ENCODE measurements at regions not wholly inside any gene's neighbourhood (a gene's known extent, or its start where the extent isn't known, plus 50 kb on each side); places are given as distances from the start of the nearest gene placed in this dataset.

DNA sequence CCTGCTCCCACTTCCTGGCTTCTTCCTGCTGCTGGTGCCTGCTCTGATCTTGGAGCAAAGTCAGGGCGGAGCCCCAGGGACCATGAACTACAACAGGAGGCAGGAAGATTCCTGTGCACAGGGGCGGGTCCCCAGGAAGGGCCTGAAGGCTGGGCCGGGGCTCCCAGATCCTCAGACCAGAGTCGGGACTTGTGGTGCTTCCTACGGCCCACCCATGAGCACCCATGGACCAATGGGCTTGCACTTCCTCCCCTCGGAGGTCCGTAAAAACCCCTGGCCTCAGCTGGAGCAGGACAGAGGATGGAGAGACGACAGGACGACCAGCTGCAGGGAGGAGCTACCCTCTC is 1287.1 kb downstream of the TMEM121 start:
- no peak for DNase-seq

- DNase-seq = no peak
Observed at GRCh38 chr14:106820119-106820518, 1293.7 kb downstream of the TMEM121 start.

DNA sequence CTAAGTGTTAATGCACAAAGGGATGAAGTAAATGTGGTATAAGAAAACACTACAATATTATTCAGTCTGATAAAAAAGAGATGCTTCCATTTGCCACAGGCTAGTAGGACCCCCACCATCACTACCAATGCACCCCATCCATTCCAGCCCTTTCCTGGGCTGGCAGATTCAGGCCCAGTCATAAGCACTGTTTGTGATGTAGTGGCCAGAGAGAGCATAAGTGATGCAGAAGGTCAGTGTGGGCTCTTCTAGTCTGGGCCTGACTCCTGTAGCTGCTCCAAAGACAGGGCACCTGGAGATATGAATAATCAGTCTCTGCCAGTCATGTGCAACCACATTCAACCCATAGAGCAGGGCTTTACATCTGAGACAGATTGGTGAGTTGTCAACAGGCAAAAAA is 1294.7 kb downstream of the TMEM121 start:
- DNase-seq = no peak

GRCh38 chr14:106822905-106823304 is 1296.5 kb downstream of the TMEM121 start:
- no peak for DNase-seq

- no peak for DNase-seq
Observed at GRCh38 chr14:106823552-106823951, 1297.2 kb downstream of the TMEM121 start.

- no peak for DNase-seq
Observed at GRCh38 chr14:106826833-106827369, 1300.5 kb downstream of the TMEM121 start.

GRCh38 chr14:106831322-106831720 is 1304.9 kb downstream of the TMEM121 start:
- peak; percentile 43 for DNase-seq

DNA sequence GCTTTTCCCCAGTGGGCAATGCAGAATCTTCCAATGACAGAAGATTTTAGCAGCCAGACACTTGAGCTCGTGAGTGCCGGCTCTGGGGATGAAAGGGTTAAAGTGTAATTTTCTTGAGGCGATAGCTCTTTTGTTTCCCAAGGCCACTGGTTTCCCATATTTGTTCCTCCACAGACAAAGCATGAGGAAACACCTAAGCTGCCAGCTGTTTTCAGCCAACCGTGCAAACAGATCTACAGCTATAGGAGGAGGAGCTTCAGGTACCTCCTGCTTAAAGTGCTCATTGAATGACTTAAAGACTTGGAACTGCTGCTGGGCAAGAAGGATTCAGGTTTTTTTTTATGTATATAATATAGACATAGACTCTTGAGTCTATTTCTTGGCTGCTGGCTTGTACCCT is 1311.5 kb downstream of the TMEM121 start:
- DNase-seq = no peak

DNA sequence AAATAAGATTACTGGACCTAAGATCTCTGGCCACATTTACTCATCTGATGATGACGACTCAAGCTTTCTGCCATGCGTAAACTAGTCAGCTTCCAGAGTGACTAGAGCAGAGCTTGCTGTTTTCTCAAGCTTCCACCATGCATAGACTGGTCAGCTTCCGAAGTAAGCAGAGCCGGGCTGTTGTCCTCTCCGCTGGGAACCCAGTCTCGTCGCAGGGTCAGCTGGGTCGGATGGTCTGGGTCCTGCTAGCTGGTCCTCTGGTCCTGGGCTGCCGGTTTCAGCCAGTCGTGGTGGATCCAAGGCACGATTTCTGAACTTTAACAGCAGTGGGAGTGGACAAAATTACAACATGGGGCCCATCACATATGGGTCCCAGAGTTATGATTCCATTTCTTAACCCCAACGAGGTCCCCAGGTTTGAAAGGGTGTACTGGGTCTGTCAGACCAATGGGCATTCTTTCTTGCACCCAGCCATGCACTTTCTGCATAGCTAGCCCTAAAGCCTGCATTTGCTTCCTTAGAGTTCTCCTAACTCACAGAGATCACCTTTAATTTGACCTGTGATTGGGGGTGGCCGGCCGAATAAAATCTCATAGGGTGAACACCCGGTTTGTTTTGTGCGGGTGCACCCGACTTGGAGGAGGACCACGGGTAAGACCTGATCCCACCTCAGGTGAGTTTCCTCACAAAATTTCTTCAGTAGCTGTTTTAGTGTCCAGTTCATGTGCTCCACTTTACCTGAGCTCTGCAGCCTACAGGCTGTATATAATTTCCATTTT is 1312.8 kb downstream of the TMEM121 start:
- no peak for DNase-seq

DNA sequence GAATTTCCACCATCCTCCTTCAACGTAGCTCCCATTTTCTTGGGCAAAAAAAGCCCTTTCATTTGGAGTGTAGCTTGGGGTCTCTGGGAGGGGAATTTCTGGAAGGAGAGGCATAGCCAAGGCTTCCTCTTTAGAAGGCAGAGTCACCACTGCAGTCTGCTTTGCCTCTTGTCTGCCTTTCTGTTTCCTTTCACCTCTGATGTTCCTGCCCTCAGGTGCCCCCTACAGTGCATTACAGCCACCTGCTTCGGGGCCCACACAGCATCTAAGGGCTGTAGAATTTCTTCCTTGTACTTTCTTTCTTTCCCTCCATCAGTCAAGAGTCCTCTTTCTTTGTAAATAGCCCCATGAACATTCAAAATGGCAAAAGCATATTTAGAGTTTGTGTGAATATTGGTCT is 1313.9 kb downstream of the TMEM121 start:
- no peak for DNase-seq

DNA sequence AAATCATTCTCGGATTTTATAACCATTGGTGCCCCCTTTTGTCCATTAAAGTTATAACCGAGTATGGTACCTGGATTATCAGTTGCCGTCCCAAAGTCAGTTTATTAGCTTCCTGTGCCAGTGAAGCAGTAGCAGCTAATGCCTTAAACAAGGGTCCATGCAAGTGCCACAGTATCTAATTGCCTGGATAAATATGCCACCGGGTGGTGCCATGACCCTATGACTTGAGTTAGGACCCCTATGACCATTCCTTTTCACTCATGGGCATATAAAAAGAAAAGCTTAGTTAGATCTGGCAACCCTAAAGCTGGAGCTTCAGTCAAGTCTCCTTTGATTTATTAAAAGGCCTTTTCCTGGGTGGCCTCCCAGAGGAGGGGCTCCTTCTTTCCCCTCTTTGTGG is 1314.6 kb downstream of the TMEM121 start:
- no peak for DNase-seq

DNA sequence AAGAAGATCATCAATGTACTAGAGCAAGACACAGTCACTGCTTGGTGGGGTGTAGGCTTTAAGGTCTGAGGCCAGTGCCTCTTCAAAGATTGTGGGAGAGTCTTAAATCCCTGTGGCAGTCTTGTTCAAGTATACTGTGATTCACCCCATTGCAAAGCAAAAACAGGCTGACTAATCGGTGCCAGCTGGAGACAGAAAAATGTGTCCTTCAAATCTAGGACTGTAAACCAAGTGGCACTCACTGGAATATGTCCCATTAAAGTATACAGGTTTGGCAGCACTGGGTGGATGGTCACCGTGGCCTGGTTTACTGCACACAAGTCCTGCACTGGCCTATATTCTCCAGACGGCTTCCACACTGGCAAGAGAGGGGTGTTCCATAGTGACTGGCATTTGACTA is 1315.3 kb downstream of the TMEM121 start:
- no peak for DNase-seq

DNA sequence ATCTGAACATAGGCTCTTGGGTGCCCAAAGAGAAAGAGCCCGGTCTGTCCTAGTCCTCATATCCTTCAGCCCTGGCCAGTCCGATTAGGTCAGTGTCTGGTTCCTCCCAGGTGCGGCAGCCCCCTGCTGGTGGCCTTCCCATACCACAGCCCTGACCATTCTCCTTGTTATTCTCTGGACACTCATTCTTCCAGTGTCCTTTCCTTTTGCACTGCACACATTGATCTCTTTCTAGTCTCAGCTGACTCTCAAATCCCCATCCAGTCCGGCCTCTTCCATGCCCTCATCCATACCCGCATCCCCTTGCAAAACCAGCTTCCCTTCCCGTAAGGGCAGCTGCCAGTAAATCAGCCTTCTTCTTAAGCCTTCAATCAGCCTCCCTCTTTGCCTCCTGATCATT is 1316.3 kb downstream of the TMEM121 start:
- DNase-seq = no peak

DNA sequence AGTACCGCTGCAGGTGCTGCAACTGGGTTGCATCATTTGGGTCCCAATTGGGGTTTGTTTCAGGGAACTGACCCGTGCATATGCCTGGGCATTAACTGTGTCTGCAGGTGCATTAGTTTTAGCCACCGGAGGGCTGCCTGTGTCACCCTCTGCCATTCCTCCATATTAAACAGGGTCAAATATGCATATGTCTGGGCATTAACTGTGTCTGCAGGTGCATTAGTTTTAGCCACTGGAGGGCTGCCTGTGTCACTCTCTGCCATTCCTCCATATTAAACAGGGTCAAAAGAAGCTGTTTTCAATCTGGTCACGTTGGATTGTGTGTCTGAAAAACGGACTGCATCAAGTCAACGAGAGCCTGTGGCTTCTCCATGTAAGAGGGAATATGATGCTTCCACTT is 1317.0 kb downstream of the TMEM121 start:
- DNase-seq = no peak

GRCh38 chr14:106843951-106844483 is 1317.6 kb downstream of the TMEM121 start:
- peak; percentile 30 for DNase-seq

DNA sequence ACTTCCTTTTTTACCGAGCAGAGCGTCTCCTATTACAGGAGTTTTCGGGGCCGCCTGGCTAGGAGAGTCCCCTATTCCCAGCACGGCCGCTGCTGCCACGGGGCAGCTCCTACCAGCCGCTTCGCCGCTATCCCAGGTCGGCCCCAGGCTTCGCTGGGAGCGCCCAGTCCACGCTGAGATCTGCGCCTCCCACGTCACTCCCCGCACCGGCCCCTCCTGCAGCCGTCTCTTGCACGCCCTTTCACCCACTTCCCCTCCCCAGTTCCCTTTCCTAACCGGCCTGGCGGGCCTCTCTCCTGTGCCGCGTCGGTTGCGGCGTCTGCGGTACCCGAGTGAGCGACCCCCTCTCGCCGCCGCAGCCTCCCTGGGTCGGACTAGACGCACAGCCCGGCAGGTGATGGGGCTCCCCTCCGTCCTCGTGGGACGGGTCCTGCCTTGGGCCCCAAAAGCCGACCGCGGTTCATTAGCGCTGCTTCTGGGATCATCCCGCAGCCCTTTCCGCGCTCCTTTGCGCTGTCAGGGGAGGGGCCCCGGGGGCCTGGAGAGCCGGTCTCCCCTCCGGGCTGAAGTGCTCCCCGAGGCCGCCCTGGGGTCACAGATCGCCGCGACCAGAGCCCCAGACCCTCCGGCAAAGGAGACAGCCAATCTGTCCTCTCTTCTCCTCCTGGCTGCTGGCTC is 1318.4 kb downstream of the TMEM121 start:
- peak; percentile 65 for DNase-seq

DNA sequence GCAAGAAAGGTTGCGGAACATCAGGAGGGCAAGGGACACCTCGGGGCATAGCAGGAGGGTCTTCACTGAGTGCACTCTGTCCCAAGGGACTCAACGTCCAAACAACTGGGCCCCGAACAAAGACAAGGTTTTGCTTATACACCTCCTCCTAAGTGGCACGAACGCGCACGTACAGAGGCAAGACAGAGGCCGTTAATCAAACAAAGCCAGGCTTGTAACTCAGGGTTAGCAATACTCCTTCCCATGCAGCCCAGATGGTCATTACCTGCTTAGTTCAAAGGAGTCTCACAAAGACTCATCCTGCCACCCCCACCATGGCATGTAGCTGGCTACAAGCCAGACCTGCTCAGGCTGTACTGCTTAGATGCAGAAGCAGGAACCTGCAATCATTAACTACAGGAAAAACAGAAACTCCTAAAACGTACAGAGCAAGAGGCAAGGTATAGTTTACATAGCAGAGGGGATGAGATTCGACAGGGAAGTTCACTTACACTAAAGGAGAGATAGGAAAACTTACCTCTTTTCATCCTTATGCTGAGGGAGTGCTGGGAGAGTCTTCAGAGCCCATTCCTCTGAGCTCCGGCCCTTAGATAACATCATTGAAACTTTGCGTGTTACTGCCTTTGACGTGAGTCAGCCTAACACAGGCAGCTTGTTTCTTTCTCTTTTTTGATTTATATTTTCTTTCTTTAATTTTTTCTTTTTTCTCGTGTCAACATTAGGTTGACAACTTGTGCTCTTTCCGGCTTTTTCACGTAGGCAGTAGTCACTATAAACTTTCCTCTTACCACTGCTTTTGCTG is 1319.1 kb downstream of the TMEM121 start:
- DNase-seq = peak; percentile 43

DNA sequence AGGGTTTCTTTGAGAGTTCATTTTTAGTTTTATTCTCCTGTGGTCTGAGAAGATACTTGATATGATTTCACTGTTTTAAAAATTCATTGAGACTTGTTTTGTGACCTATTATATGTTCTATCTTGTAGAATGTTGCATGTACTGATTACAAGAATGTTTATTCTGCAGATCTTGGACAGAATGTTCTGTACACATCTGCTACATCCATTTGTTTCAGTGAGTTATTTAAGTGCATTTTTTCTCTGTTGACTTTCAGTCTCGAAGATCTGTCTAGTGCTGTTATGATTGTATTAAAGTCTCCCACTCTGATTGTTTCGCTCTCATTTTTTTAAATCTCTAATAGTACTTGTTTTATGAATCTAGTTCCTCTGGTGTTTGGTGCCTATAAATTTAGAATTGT is 1319.8 kb downstream of the TMEM121 start:
- DNase-seq = no peak

DNA sequence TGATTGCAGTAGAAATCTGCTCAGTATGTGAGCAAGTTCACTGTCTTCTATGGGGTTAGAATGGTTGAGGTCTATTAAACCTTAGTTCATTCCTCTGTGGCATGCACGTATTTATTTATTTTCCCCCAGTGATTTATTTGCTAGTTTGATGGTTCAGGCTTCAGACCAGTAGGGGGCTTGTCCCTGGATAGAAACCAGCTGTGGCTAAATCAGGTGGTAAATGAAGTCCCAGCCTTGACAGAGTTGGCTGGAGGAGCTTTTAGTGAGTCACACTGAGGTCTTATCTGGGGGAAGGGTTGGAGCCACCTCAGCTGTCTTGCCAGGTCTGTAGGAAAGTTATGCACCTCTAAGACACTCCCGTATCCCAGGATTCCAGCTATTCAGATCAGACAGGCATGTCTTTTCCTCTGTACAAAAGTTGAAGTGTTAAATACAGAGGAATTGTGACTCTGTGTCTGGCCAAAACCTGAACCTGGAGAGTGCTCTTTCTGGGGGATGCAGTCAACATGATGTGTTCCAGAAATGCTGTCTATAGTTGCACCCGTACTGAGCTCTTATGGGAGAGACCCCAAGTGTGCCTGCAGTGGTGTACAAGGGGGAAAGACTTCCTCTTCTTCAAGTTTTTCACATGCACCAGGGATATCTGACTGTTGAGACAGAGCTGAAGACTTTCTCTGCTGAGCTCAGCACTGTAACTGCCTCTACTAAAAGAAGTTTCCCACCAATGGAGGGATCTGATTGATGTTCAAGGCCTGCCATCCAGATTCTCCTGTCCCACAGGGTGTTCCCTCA is 1322.1 kb downstream of the TMEM121 start:
- DNase-seq = no peak

- DNase-seq = no peak
Observed at GRCh38 chr14:106850913-106851825, 1324.8 kb downstream of the TMEM121 start.

All from activated CD8-positive, alpha-beta memory T cell treated with anti-CD3 and anti-CD28 coated beads, Interleukin-2, amount 50 U/mL, for 4 hours (primary cell).